DOHH2 (cell line): ENCODE measurements at regions not wholly inside any gene's neighbourhood (a gene's known extent, or its start where the extent isn't known, plus 50 kb on each side); places are given as distances from the start of the nearest gene placed in this dataset.

Source experiments
- H3F3A ChIP-seq: fragments of 200-600 bp; sonication (generic), shearing (Covaris generic); 2 replicates; pipeline ENCODE4 v1.6.0; 2016; ENCODE audit warnings: antibody characterized with exemption, mild to moderate bottlenecking; ENCODE audit not compliant: control insufficient read depth, insufficient read depth
- H3K27ac ChIP-seq: fragments of 200-600 bp; sonication (generic); 2 replicates; pipeline ENCODE4 v1.5.1; 2014; ENCODE audit warnings: low read depth, mild to moderate bottlenecking, low read length, moderate library complexity
- H3K27me3 ChIP-seq: fragments of 200-600 bp; sonication (generic); 2 replicates; pipeline ENCODE4 v1.6.1; 2014; ENCODE audit warnings: mild to moderate bottlenecking, low read length, mixed read lengths; ENCODE audit not compliant: control insufficient read depth
- H3K36me3 ChIP-seq: fragments of 200-600 bp; sonication (generic); 2 replicates; pipeline ENCODE4 v1.6.1; 2014; ENCODE audit warnings: mild to moderate bottlenecking, low read length, moderate library complexity, mixed read lengths; ENCODE audit not compliant: control insufficient read depth
- H3K4me1 ChIP-seq: fragments of 200-600 bp; sonication (generic); 2 replicates; pipeline ENCODE4 v1.6.1; 2014; ENCODE audit warnings: mild to moderate bottlenecking, low read length, mixed read lengths; ENCODE audit not compliant: control insufficient read depth
- H3K4me2 ChIP-seq: fragments of 200-600 bp; sonication (generic); 2 replicates; pipeline ENCODE4 v1.6.0; 2014; ENCODE audit warnings: mild to moderate bottlenecking, low read length, moderate library complexity
- H3K4me3 ChIP-seq: fragments of 200-600 bp; sonication (generic); 2 replicates; pipeline ENCODE4 v1.5.1; 2014; ENCODE audit warnings: mild to moderate bottlenecking, low read length, mixed read lengths
- H3K79me2 ChIP-seq: fragments of 200-600 bp; sonication (generic); 2 replicates; pipeline ENCODE4 v1.6.1; 2014; ENCODE audit warnings: mild to moderate bottlenecking, low read length, mixed read lengths; ENCODE audit not compliant: control insufficient read depth
- H3K9me2 ChIP-seq: fragments of 200-600 bp; sonication (generic); replicated peaks from 2 replicates; pipeline ENCODE4 v1.6.1; 2014; ENCODE audit warnings: mild to moderate bottlenecking, low read length, mixed read lengths; ENCODE audit not compliant: control insufficient read depth
- H3K9me3 ChIP-seq: fragments of 200-600 bp; sonication (generic); 2 replicates; pipeline ENCODE4 v1.6.1; 2014; ENCODE audit warnings: antibody characterized with exemption, low read length, mixed read lengths; ENCODE audit not compliant: control insufficient read depth, insufficient read depth
- H4K20me1 ChIP-seq: fragments of 200-600 bp; sonication (generic); 2 replicates; pipeline ENCODE4 v1.6.0; 2014; ENCODE audit warnings: low read depth, mild to moderate bottlenecking, antibody characterized with exemption, low read length, moderate library complexity; ENCODE audit not compliant: control insufficient read depth, insufficient read depth
- EZH2phosphoT487 ChIP-seq: fragments of 200-600 bp; sonication (generic); IDR thresholded peaks from 2 replicates; pipeline ENCODE4 v1.6.1; 2017; ENCODE audit warnings: borderline replicate concordance, mild to moderate bottlenecking, antibody characterized with exemption, low read length, moderate library complexity, mixed read lengths
- TF ChIP-seq, protein P1 (sequence below): fragments of 200-600 bp; sonication (generic); IDR thresholded peaks from one replicate; pipeline ENCODE4 v1.5.1; 2014; ENCODE audit warnings: antibody characterized with exemption, mild to moderate bottlenecking, low read depth, low read length; ENCODE audit not compliant: poor library complexity, severe bottlenecking

DNA sequence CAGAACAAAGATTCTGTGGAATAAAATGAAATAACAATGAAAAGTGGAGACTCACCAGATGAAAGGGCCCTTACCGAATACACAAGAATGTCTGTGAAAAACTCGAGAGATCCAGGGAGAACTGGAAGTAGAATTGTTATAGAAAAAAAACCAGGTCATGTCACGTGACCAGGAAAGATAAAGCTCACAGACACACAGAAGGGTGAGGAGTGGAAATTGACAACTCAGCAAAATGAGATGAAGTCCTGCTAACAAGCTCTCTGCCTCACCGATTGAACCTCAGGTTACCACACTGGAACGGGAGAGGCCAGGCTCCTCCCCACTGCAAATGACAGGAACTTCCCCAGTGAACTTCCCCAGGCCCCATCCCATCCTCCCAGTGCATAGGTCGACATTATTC, 1618.0 kb upstream of the PCDH10 start:
- Histone ChIP-seq H3K9me3 (no peaks in the 10 kb centered on the region), H3K27me3 (no peaks in the 10 kb centered on the region), H3K4me1 (no peaks in the 10 kb centered on the region), H3K36me3 (no peaks in the 10 kb centered on the region), H3K4me3 (no peak overlapping the region), H3K79me2 (no peaks in the 10 kb centered on the region), H3K9me2 (no peaks in the 10 kb centered on the region), H3K27ac (no peak overlapping the region), H4K20me1 (no peaks in the 10 kb centered on the region), H3F3A (no peaks in the 10 kb centered on the region), H3K4me2 (no peak overlapping the region)
- TF ChIP-seq, protein P1, sequence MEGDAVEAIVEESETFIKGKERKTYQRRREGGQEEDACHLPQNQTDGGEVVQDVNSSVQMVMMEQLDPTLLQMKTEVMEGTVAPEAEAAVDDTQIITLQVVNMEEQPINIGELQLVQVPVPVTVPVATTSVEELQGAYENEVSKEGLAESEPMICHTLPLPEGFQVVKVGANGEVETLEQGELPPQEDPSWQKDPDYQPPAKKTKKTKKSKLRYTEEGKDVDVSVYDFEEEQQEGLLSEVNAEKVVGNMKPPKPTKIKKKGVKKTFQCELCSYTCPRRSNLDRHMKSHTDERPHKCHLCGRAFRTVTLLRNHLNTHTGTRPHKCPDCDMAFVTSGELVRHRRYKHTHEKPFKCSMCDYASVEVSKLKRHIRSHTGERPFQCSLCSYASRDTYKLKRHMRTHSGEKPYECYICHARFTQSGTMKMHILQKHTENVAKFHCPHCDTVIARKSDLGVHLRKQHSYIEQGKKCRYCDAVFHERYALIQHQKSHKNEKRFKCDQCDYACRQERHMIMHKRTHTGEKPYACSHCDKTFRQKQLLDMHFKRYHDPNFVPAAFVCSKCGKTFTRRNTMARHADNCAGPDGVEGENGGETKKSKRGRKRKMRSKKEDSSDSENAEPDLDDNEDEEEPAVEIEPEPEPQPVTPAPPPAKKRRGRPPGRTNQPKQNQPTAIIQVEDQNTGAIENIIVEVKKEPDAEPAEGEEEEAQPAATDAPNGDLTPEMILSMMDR, result no peak
- no peak for TF ChIP-seq EZH2phosphoT487

DNA sequence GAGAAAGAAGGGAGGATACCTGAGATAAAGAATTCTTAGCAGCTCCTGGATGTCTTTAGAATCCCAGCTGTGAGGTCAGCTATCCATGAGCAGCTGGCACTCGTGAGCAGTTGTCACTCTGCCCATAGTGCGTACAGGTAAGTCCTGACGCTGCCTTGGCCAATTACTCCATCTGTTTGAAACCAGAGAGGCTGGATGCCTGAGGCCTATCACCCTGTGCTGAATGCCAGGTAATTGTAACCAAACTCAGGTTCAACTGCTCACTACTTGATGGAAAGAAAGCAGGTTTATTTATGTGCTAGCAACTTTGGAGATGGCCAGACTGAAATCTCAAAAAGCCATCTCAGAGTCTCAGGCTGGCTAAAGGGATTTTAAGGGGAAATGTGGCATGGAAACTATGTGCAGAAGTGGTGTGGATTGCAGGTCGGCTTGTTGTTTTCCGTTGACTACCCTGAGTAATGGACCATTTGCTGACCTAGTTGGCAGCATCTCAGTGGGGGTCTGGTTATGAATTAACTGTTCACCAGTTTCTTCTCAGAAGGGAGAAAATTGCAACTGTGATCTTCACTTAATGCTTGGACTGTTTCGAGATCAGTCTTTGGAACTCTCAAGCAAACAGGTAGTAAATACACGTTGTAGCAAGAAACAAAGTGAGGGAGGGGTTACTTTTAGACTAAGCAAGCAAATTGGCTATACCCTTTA, 1614.0 kb upstream of the PCDH10 start:
- no peaks in the 10 kb centered on the region for H3K27me3 ChIP-seq
- H3K9me3 ChIP-seq, result no peaks in the 10 kb centered on the region
- no peaks in the 10 kb centered on the region for H3K36me3 ChIP-seq
- no peak for TF ChIP-seq EZH2phosphoT487
- TF ChIP-seq, protein P1, result no peak
- no peak overlapping the region for H3K4me2 ChIP-seq
- no peaks in the 10 kb centered on the region for H3K79me2 ChIP-seq
- H3K4me3 ChIP-seq, result no peak overlapping the region
- H3F3A ChIP-seq, result no peaks in the 10 kb centered on the region
- H4K20me1 ChIP-seq, result no peaks in the 10 kb centered on the region
- no peaks in the 10 kb centered on the region for H3K4me1 ChIP-seq
- no peak overlapping the region for H3K27ac ChIP-seq
- H3K9me2 ChIP-seq, result no peaks in the 10 kb centered on the region

DNA sequence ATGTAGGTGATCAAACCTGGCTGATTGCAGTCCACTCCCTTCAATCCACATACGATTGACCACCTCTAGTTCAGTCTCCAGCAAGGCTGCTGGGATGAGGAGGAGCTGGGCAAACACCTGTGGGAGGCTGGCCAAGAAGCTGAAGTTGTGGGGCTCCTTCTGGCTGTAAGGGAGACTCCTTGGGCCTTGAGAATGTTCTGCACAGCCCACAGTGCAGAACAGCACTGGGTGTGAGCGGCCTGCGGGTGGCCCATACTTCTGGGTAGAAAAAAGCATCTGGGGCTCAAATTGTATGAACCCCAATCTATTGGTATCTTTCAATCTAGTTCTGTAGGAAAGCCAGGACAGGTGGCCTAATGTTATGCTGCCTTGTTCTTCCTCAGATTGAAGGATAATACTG, 1608.8 kb upstream of the PCDH10 start:
- no peak overlapping the region for H3K4me3 ChIP-seq
- H3K36me3 ChIP-seq, result no peaks in the 10 kb centered on the region
- no peaks in the 10 kb centered on the region for H3K9me3 ChIP-seq
- no peaks in the 10 kb centered on the region for H3K9me2 ChIP-seq
- H3F3A ChIP-seq, result no peaks in the 10 kb centered on the region
- no peaks in the 10 kb centered on the region for H4K20me1 ChIP-seq
- H3K4me1 ChIP-seq, result no peaks in the 10 kb centered on the region
- H3K27ac ChIP-seq, result no peak overlapping the region
- no peak overlapping the region for H3K4me2 ChIP-seq
- no peaks in the 10 kb centered on the region for H3K27me3 ChIP-seq
- no peaks in the 10 kb centered on the region for H3K79me2 ChIP-seq
- no peak for TF ChIP-seq EZH2phosphoT487
- TF ChIP-seq, protein P1, result no peak

DNA sequence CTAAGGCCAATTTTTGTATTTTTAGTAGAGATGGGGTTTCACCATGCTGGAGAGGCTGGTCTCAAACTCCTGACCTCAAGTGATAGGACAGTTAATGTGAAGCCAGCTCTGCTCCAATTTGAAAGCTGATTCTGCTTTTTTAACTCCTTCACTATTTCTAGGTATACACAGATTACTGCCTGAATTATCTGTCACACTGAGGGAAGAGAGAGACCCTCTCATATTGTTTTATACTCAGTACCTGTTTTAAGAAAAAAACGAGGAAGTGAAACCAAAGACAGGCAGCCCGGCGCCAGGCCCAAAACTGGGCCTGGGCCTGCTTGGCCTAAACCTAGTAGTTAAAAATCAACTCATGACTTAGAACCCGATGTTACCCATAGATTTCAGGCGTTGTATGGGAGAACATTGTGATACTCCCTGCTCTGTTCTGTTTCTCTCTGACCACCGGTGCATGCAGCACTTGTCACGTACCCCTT, 1601.5 kb upstream of the PCDH10 start:
- Histone ChIP-seq H3K4me3 (no peak overlapping the region), H3F3A (no peaks in the 10 kb centered on the region), H3K79me2 (no peaks in the 10 kb centered on the region), H3K36me3 (no peaks in the 10 kb centered on the region), H4K20me1 (no peaks in the 10 kb centered on the region), H3K9me2 (no peaks in the 10 kb centered on the region), H3K4me2 (no peak overlapping the region), H3K27ac (no peak overlapping the region), H3K4me1 (no peaks in the 10 kb centered on the region), H3K9me3 (no peaks in the 10 kb centered on the region), H3K27me3 (no peaks in the 10 kb centered on the region)
- TF ChIP-seq, protein P1, result no peak
- no peak for TF ChIP-seq EZH2phosphoT487
